ENCODE measurements at regions not wholly inside any gene's neighbourhood (a gene's known extent, or its start where the extent isn't known, plus 50 kb on each side); places are given as distances from the start of the nearest gene placed in this dataset.

DNA sequence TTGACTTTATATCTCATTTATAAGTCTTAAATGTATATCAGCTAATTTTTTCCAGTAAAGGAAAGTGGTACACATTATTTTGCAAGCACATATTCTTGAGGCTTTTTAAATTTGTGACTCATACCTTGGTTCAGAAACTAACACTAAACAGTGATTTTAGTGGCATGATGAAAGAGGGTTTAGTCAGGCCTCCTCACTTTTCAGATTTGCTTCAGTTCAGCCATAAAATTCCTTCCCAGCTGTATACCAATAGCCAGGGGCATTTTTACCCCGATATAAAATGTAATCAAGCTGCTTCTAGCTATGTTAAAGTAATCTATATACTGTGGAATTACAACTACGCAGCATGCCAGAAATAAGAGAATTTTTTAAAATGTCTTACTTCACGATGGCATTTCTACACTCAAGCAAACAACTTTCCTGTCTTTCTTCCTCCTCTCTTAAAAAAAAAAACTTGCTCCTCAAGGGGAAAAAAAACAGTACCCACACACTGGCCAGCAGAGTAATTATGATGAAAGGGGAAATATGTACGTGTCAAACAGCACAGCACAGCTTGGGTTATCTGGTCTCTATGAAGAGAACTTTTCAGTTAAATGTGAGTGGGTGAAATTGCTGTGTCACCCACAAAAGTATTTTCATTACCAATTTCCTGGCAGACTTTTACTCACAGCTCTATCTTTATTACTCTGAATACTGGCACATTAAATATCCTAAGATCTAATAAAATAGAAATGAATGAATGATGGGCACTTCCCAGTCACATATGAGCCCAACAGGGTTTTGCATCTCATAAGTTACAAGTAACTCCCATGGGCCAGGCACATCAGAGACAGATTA lies 244.8 kb upstream of the TENT5A start:
- TF ChIP-seq, protein P1, sequence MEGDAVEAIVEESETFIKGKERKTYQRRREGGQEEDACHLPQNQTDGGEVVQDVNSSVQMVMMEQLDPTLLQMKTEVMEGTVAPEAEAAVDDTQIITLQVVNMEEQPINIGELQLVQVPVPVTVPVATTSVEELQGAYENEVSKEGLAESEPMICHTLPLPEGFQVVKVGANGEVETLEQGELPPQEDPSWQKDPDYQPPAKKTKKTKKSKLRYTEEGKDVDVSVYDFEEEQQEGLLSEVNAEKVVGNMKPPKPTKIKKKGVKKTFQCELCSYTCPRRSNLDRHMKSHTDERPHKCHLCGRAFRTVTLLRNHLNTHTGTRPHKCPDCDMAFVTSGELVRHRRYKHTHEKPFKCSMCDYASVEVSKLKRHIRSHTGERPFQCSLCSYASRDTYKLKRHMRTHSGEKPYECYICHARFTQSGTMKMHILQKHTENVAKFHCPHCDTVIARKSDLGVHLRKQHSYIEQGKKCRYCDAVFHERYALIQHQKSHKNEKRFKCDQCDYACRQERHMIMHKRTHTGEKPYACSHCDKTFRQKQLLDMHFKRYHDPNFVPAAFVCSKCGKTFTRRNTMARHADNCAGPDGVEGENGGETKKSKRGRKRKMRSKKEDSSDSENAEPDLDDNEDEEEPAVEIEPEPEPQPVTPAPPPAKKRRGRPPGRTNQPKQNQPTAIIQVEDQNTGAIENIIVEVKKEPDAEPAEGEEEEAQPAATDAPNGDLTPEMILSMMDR (IDR thresholded peaks at IDR 0.05; ENCODE audit: extremely low read depth, missing control alignments) = no peak
- no peak for DNase-seq (ENCODE audit: low spot score)

DNA sequence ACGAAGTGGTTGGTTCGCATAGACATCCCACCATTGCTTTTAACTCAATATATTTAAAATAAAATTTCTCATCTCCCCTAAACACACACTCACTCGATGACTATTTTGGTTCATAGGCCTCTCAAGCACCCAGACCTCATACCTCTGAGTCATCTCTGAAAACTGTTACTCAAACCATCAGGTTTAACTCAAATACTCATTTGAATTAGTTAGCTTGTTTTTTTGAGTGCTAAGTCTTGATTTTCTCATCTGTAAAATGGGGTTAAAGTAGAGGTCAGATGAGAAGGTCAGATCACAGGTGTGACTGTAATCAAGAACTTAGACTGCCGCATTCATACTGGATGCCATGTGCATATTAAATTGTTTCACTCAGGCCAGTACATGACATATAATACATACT lies 243.9 kb upstream of the TENT5A start:
- DNase-seq (ENCODE audit: low spot score) = peak; percentile 18

DNA sequence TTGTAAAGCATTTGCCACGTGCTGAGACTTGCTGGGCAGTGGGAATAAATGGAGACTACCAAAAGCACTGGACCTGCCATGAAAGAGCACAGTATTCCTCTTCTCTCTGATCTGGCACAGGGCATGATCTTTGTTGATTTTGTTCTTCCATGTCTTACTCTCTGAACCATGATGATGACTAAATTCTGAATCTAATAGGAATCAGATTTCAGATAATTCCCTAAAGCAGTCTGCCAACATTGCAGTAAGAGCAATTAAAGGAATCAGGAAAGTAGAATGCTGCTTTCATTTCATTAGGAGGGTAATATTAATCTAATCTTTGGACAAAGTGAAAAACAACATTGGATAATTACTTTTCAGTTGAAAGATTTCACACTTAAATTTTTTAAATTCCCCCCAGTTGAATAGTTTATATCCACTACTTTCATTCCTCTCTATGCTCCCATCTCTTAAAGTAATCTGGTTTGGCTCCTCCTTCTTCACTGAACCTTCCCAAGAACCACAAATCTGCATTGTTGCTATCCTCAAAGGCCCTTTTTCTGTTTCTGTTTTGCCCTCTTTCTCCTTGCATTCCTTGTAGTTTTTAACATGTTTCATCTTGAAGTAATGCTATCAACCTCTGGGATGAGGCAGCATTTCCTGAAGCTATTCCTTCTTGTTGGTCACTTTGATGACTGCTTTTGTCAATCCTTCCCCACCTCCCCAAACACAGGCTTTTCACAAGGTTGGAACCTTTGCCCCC lies 243.2 kb upstream of the TENT5A start:
- DNase-seq (ENCODE audit: low spot score) = no peak
- TF ChIP-seq, protein P1 (IDR thresholded peaks at IDR 0.05; ENCODE audit: extremely low read depth, missing control alignments) = no peak

More for the DNA sequence above, 243.9 kb upstream of the TENT5A start:
- TF ChIP-seq, protein P1 (IDR thresholded peaks at IDR 0.05; ENCODE audit: extremely low read depth, missing control alignments) = no peak

DNA sequence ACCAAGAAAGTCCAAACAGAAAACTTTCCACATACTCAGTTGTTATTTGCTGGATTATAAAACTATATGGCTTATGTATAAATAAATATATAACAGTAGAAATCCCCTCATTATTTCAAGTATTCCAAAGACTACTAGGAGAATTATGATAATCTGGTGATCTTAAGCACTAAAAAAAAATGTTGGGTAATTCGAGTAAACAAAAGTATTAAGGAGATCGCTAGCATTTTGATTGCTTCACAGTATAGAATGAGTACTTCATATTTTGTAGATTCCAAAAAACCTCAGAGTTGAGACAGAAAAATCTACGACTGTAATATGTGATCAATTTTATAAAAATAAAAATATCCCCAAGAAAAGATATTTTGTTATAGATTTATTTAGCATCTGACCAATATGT lies 236.4 kb upstream of the TENT5A start:
- TF ChIP-seq, protein P1 (IDR thresholded peaks at IDR 0.05; ENCODE audit: extremely low read depth, missing control alignments) = no peak
- DNase-seq (ENCODE audit: low spot score) = no peak

DNA sequence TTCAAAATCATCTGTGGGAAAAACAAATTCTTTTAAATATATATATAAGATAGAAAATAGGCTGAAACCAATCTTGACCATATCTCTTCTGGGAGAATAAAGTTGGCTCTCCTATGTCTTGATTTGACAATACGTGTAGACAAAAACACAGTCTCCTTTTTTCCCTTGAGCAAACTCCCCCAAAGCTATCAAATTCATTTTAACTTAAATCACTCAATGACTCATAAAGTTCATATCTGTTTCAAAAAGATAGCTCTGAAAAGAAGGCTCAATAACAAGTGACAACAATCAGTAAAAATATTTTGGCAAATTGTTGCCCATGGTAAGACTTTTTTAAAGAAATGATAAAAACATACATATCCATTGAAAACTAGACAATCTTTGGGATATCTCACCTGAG lies 236.0 kb upstream of the TENT5A start:
- no peak for DNase-seq (ENCODE audit: low spot score)
- TF ChIP-seq, protein P1 (IDR thresholded peaks at IDR 0.05; ENCODE audit: extremely low read depth, missing control alignments) = no peak

DNA sequence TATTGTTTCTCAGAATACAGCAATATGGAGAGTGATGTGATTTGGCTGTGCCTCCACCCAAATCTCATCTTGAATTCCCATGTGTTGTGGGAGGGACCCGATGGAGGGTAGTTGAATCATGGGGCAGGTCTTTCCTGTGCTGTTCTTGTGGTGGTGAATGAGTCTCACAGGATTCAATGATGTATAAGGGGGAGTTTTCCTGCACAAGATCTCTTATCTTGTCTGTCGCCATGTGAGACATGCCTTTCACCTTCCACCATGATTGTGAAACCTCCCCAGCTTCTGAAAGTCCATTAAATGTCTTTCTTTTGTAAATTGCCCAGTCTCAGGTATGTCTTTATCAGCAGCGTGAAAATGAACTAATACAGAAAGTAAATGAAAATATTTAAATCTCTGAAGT lies 234.8 kb upstream of the TENT5A start:
- no peak for DNase-seq (ENCODE audit: low spot score)
- TF ChIP-seq, protein P1 (IDR thresholded peaks at IDR 0.05; ENCODE audit: extremely low read depth, missing control alignments) = no peak

DNA sequence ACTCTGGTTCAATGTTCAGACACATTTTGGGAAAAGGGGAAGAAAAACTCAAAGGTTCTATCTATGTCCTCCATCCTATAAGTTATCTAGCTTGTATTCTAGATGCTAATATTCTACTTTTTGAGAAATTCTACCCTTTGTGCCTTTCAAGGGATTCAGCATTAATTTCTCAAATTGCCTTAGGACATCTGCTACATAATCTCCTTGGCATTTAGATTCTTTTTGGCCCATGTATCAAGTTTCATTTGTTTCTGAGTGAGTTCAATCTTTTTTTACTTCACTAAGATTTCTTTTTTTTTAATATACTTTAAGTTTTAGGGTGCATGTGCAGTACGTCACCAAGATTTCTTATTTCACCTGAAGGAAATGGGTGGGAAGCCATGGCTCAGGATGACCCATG lies 232.7 kb upstream of the TENT5A start:
- no peak for DNase-seq (ENCODE audit: low spot score)
- TF ChIP-seq, protein P1 (IDR thresholded peaks at IDR 0.05; ENCODE audit: extremely low read depth, missing control alignments) = no peak

Measured in GM20000 (cell line).